ENCODE measurements at regions not wholly inside any gene's neighbourhood (a gene's known extent, or its start where the extent isn't known, plus 50 kb on each side); places are given as distances from the start of the nearest gene placed in this dataset.

DNA sequence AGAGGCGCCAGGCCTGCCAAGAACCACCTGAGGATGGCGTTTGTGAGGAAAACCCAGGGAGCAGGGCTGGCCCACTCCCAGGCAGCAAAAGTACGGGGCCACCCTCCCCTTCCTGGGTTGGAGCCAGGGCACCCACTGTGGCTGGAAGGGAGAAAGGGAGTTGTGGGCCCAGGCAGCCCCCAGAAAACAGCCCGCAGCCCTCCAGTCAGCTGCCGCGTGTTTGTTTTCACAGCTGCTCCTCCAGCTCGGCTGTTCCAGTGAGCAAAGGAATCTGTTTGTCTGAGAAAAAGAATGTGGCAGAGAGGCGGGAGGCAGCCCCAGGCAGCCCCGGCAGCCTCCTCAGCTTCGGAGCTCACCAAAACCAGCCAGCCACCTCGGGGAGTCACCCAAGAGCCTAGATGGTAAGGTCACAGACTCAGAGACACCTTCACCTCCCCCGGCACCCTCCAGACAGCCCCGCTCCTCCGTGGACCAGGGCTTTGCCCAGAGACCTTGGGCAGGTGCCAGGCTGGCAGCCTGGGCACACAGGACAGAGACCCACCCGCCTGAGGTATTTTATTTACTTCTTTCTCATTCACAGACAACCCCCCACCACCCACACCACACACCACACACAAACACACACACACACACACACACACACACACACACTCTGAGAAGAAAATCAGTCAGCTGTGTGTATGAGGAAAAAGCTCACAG, 338.1 kb downstream of the BCOR start:
- H4K5ac ChIP-seq (ENCODE audit: low read depth, low read length), result peak overlapping the region; percentile 41
- H3K18ac ChIP-seq (ENCODE audit: low read depth, low read length), result peak overlapping the region; percentile 79
- peak overlapping the region; percentile 45; the same call in 1 of the 2 replicates for H3K14ac ChIP-seq (replicated peaks; ENCODE audit: low read depth, low read length)
- 60% methylated on average over 1 of the region's 15 CpGs; no CpG with 5 or more reads in 1 of the 2 experiments for WGBS, 2 experiments (ENCODE audit: extremely low coverage in 2 of 2, insufficient read length in 1 of 2)
- peaks cover 25% of the 10 kb centered on the region for H3K4me1 ChIP-seq (ENCODE audit: control insufficient read depth, insufficient read depth, low read length)
- peak overlapping the region in 1 of 2 experiments; percentile 75; a peak in 3 of 4 replicates for H4K8ac ChIP-seq (ENCODE audit: low read depth in 2 of 2, low read length in 2 of 2)
- CTCF ChIA-PET, result interaction anchor here (0.6 kb wide), 1 partner anchor 350 kb away, joined by 3 read pairs; no protein-coding TSS in a partner anchor
- H2BK15ac ChIP-seq (ENCODE audit: low read depth, low read length), result 0 out of 3 replicates have a peak overlapping the region, but pooled peaks have one; percentile 74
- peak overlapping the region; percentile 94 for H3K27ac ChIP-seq (ENCODE audit: insufficient read depth, low read length)
- TF ChIP-seq CEBPB (IDR thresholded peaks at IDR 0.05; ENCODE audit: low read depth, low read length), result no peak
- TF ChIP-seq BHLHE40 (IDR thresholded peaks at IDR 0.05; ENCODE audit: low read depth, low read length), result peak; percentile 35; the same call in 1 of the 2 replicates
- no peaks in the 10 kb centered on the region for H3K79me1 ChIP-seq (ENCODE audit: low read depth in 1 of 2, low read length in 2 of 2)
- H3K27me3 ChIP-seq (ENCODE audit: control insufficient read depth, insufficient read depth, low read length), result no peaks in the 10 kb centered on the region
- H2BK5ac ChIP-seq (ENCODE audit: low read depth, low read length, poor library complexity, severe bottlenecking), result peak overlapping the region; percentile 90
- H4K91ac ChIP-seq (ENCODE audit: insufficient read depth, low read depth, low read length), result peak overlapping the region; percentile 77; the same call in 1 of the 2 replicates
- H2AFZ ChIP-seq (replicated peaks; ENCODE audit: low read length, poor library complexity), result peak overlapping the region; percentile 82
- H3K23ac ChIP-seq (ENCODE audit: low read depth, low read length), result peak overlapping the region; percentile 78; the same call in 1 of the 2 replicates
- dilution Hi-C loops (cut with HindIII; ENCODE audit: low sequenced_read_pairs, unreplicated experiment) (no loop called here), intact Hi-C loops (cut with micrococcal nuclease) (no loop called here), in situ Hi-C loops (cut with MboI; ENCODE audit: low sequenced_read_pairs) (no loop called here)
- peak overlapping the region; percentile 95 for H2BK120ac ChIP-seq (ENCODE audit: low read depth, low read length)
- H2BK20ac ChIP-seq (ENCODE audit: low read depth, low read length), result peak overlapping the region; percentile 76
- no peak overlapping the region for H2AK5ac ChIP-seq (ENCODE audit: low read depth, low read length)
- peaks cover 16% of the 10 kb centered on the region for H3K9me1 ChIP-seq (ENCODE audit: insufficient read depth, low read length)
- peak overlapping the region; percentile 40; the same call in 1 of the 2 replicates for H3K4me2 ChIP-seq (ENCODE audit: low read depth, low read length)
- no peaks in the 10 kb centered on the region for H4K20me1 ChIP-seq (ENCODE audit: insufficient read depth, low read length)
- H3K9ac ChIP-seq (ENCODE audit: low read depth, low read length), result peak overlapping the region; percentile 37
- H3K4me3 ChIP-seq (ENCODE audit: insufficient read depth, low read depth, low read length), result no peak overlapping the region
- no peaks in the 10 kb centered on the region for H3K36me3 ChIP-seq (ENCODE audit: control insufficient read depth, insufficient read depth, low read length)
- peak overlapping the region; percentile 60 for H2AK9ac ChIP-seq (replicated peaks; ENCODE audit: low read depth, low read length, poor library complexity)
- peak overlapping the region; percentile 90 for H3K4ac ChIP-seq (ENCODE audit: low read depth, low read length)
- no TSS peak for BruUV-seq (replicated peaks)
- no peaks in the 10 kb centered on the region for H3K9me3 ChIP-seq (ENCODE audit: control insufficient read depth, insufficient read depth, low read length)
- POLR2A ChIA-PET (ENCODE audit: unreplicated experiment), result no interaction called here
- 0 out of 2 replicates have a peak overlapping the region, but pooled peaks have one; percentile 32 for H3K56ac ChIP-seq (ENCODE audit: extremely low read depth, insufficient read depth, low read length)
- DNase-seq (peak; percentile 78), ATAC-seq (ENCODE audit: low read depth) (peak; percentile 72)

All from IMR-90 (cell line).